GM12878 (cell line): ENCODE measurements at regions not wholly inside any gene's neighbourhood (a gene's known extent, or its start where the extent isn't known, plus 50 kb on each side); places are given as distances from the start of the nearest gene placed in this dataset.

Source experiments
- ATAC-seq: fragments of 200-7000 bp; cut with Tn5 transposase; 3 replicates; pipeline ENCODE4 v1.9.1; 2020; ENCODE audit warnings: mild to moderate bottlenecking, moderate library complexity
- BruUV-seq: library from RNA; stranded (reverse); fragments of 400-500 nt; replicated peaks from 2 replicates; lab custom pipeline; 2021; lab: Mats Ljungman, UMichigan
- CTCF ChIA-PET: fragments of 300-600 bp; sonication (Branson Sonifier 250); formaldehyde crosslinking; extraction: SDS; loops from one replicate; lab custom pipeline; 2021; ENCODE audit warnings: inconsistent platforms; lab: Yijun Ruan, JAX
- POLR2A ChIA-PET: fragments of 350-600 bp; formaldehyde crosslinking; extraction: SDS; loops from one replicate; lab custom pipeline; 2021; ENCODE audit warnings: inconsistent platforms; lab: Charles Lee
- RAD21 ChIA-PET: fragments of 300-600 bp; sonication (Branson Sonifier 250); formaldehyde crosslinking; loops from one replicate; lab custom pipeline; 2023; ENCODE audit warnings: antibody characterized with exemption; ENCODE audit not compliant: unreplicated experiment; lab: Charles Lee
- SMC1A ChIA-PET: fragments of 300-600 bp; sonication (Branson Sonifier 250); formaldehyde crosslinking; loops from one replicate; lab custom pipeline; 2023; ENCODE audit not compliant: unreplicated experiment, uncharacterized antibody; lab: Charles Lee
- DNase-seq: peaks from one replicate; pipeline ENCODE4 v3.0.0-alpha.2; 2011; ENCODE audit warnings: low read depth, low spot score
- FAIRE-seq: peaks from 3 replicates; lab custom pipeline; 2011; peaks lifted over from hg19 to GRCh38; lab: Jason Lieb, UNC
- H2AFZ ChIP-seq: 2 replicates; pipeline ENCODE4 v1.6.0; 2011; ENCODE audit warnings: low read depth, low read length, control low read depth; ENCODE audit not compliant: control insufficient read depth
- H3K27ac ChIP-seq: 2 replicates; pipeline ENCODE4 v1.5.1; 2011; ENCODE audit warnings: control low read depth; ENCODE audit not compliant: control insufficient read depth, insufficient read depth
- H3K27me3 ChIP-seq, 2 experiments: replicated peaks in 1 of 2; 2 replicates each; pipeline versions ENCODE4 v1.6.0 to v1.6.1; 2011; ENCODE audit warnings: low read length in 1 of 2; ENCODE audit not compliant: control insufficient read depth in 2 of 2, insufficient read depth in 2 of 2
- H3K36me3 ChIP-seq, 2 experiments: 2 replicates each; pipeline ENCODE4 v1.5.1; 2011; ENCODE audit warnings: low read length in 1 of 2; ENCODE audit not compliant: control insufficient read depth in 2 of 2, insufficient read depth in 2 of 2
- H3K4me1 ChIP-seq: 2 replicates; pipeline ENCODE4 v1.6.1; 2011; ENCODE audit warnings: mild to moderate bottlenecking, low read length, moderate library complexity, mixed read lengths; ENCODE audit not compliant: control insufficient read depth, insufficient read depth
- H3K4me2 ChIP-seq: 2 replicates; pipeline ENCODE4 v1.6.0; 2011; ENCODE audit warnings: control low read depth; ENCODE audit not compliant: control insufficient read depth, insufficient read depth
- H3K4me3 ChIP-seq: fragments of 200-600 bp; sonication (generic); 2 replicates; pipeline ENCODE4 v1.5.1; 2016
- H3K79me2 ChIP-seq: 2 replicates; pipeline ENCODE4 v1.6.0; 2011; ENCODE audit warnings: low read length; ENCODE audit not compliant: control insufficient read depth, insufficient read depth
- H3K9ac ChIP-seq: 2 replicates; pipeline ENCODE4 v1.8.0; 2011; ENCODE audit warnings: low read length, control low read depth, mixed read lengths; ENCODE audit not compliant: control insufficient read depth, insufficient read depth
- H3K9me3 ChIP-seq: replicated peaks from 3 replicates; pipeline ENCODE4 v1.5.1; 2011; ENCODE audit warnings: mild to moderate bottlenecking, low read length; ENCODE audit not compliant: control insufficient read depth, insufficient read depth
- H4K20me1 ChIP-seq: 2 replicates; pipeline ENCODE4 v1.6.0; 2011; ENCODE audit not compliant: control insufficient read depth, insufficient read depth
- BACH1 ChIP-seq: fragments of 450-650 bp; IDR thresholded peaks from 2 replicates; pipeline ENCODE4 v1.6.1; 2017; ENCODE audit warnings: mild to moderate bottlenecking, borderline replicate concordance
- CEBPB ChIP-seq, 2 experiments: fragments of 150-350 bp in 1 of 2; IDR thresholded peaks; 2 replicates each; pipeline ENCODE4 v1.6.1; 2012 to 2014; ENCODE audit warnings: low read depth in 2 of 2, low read length in 2 of 2, borderline replicate concordance in 1 of 2, inconsistent platforms in 1 of 2
- CHD2 ChIP-seq: IDR thresholded peaks from 2 replicates; pipeline ENCODE4 v1.6.1; 2011; ENCODE audit warnings: low read depth, low read length, improper control_type of control experiment, borderline replicate concordance
- GABPA ChIP-seq: IDR thresholded peaks from 2 replicates; pipeline ENCODE4 v1.6.1; 2014; ENCODE audit warnings: antibody characterized with exemption, low read depth, mild to moderate bottlenecking, inconsistent platforms
- IKZF2 ChIP-seq, 2 experiments: fragments of 450-650 bp; IDR thresholded peaks; 2 replicates each; pipeline ENCODE4 v1.6.1; 2017; ENCODE audit warnings: mild to moderate bottlenecking in 2 of 2, moderate library complexity in 2 of 2
- MTA3 ChIP-seq: IDR thresholded peaks from 2 replicates; pipeline ENCODE4 v1.6.1; 2012; ENCODE audit warnings: low read length, inconsistent platforms, borderline replicate concordance
- MYC ChIP-seq: IDR thresholded peaks from 2 replicates; pipeline ENCODE4 v1.6.1; 2011; ENCODE audit warnings: mild to moderate bottlenecking, low read length, moderate library complexity, inconsistent platforms; ENCODE audit not compliant: insufficient read depth, insufficient replicate concordance, insufficient read length, severe bottlenecking
- NR2C2 ChIP-seq: IDR thresholded peaks from 2 replicates; pipeline ENCODE4 v1.6.1; 2011; ENCODE audit warnings: borderline replicate concordance, low read depth; ENCODE audit not compliant: control insufficient read depth, insufficient read length
- POU2F2 ChIP-seq: IDR thresholded peaks from 3 replicates; pipeline ENCODE4 v1.6.1; 2011; ENCODE audit warnings: low read depth, mild to moderate bottlenecking, low read length, borderline replicate concordance
- SMAD1 ChIP-seq: fragments of 450-650 bp; IDR thresholded peaks from 2 replicates; pipeline ENCODE4 v1.6.1; 2018; ENCODE audit warnings: mild to moderate bottlenecking, low read depth; ENCODE audit not compliant: partially characterized antibody
- SMAD5 ChIP-seq: IDR thresholded peaks from 2 replicates; pipeline ENCODE4 v1.6.1; 2016; ENCODE audit warnings: antibody characterized with exemption, low read depth
- ZBED1 ChIP-seq: IDR thresholded peaks from 2 replicates; pipeline ENCODE4 v1.6.1; 2016; ENCODE audit warnings: borderline replicate concordance
- ZSCAN29 ChIP-seq: fragments of 450-650 bp; IDR thresholded peaks from 2 replicates; pipeline ENCODE4 v1.6.1; 2017; ENCODE audit warnings: mild to moderate bottlenecking, moderate library complexity
- WGBS: methylation state at CpG from one replicate; pipeline ENCODE4 v1.1.6; 2016; ENCODE audit warnings: low lambda C conversion rate; ENCODE audit not compliant: insufficient replicate concordance, insufficient coverage; ENCODE audit errors: missing lambda C conversion rate; 5-methylcytosine and 5-hydroxymethylcytosine counted together
- in situ Hi-C: fragments of 300-500 bp; cut with MboI; formaldehyde crosslinking; loops from 9 replicates; pipeline ENCODE4 v1.14.3; 2018; ENCODE audit warnings: mixed read lengths
- intact Hi-C: fragments of 100-400 bp; cut with micrococcal nuclease; formaldehyde crosslinking; loops from one replicate; pipeline ENCODE4 v1.14.2; 2022; ENCODE audit not compliant: unreplicated experiment
- TF ChIP-seq, protein P1 (sequence below): IDR thresholded peaks from 2 replicates; pipeline ENCODE4 v1.6.1; 2012; ENCODE audit warnings: low read depth, low read length, improper control_type of control experiment
- TF ChIP-seq, protein P2 (sequence below): fragments of 450-650 bp; IDR thresholded peaks from 2 replicates; pipeline ENCODE4 v1.6.1; 2018; ENCODE audit warnings: borderline replicate concordance, mild to moderate bottlenecking; ENCODE audit not compliant: partially characterized antibody

DNA sequence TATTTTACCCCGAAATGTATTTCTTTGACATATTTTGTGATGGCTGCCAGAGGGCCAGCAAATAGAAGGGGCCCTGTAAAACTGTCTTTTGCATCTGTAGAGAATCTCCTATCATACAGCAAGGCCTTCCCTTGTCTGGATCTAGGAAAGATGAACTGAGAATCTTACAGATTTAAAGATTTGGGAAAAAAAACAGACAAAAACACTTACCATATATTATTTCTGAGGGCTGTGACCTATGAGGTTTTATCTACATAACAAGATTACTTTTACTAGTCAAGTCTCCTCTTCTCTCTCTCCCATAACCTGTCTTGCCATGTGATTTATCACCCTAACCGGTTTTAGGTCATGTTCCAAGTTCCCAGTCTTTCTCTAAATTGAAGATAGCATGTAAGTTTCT, 599.2 kb upstream of the CDH6 start:
- H3K79me2 ChIP-seq = no peaks in the 10 kb centered on the region
- CTCF ChIA-PET = no interaction called here
- no peak overlapping the region for H3K9ac ChIP-seq
- no peaks in the 10 kb centered on the region for H3K9me3 ChIP-seq
- WGBS = 6% methylated on average over 2 of the region's 2 CpGs
- TF ChIP-seq CEBPB (IDR thresholded peaks at IDR 0.05; ENCODE audit: borderline replicate concordance in 1 of 2, low read depth in 2 of 2, low read length in 2 of 2) (no peak), POU2F2 (no peak), MYC (no peak), SMAD5 (no peak), IKZF2 (IDR thresholded peaks at IDR 0.05) (no peak)
- TF ChIP-seq, protein P1, sequence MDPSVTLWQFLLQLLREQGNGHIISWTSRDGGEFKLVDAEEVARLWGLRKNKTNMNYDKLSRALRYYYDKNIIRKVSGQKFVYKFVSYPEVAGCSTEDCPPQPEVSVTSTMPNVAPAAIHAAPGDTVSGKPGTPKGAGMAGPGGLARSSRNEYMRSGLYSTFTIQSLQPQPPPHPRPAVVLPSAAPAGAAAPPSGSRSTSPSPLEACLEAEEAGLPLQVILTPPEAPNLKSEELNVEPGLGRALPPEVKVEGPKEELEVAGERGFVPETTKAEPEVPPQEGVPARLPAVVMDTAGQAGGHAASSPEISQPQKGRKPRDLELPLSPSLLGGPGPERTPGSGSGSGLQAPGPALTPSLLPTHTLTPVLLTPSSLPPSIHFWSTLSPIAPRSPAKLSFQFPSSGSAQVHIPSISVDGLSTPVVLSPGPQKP = no peak
- TF ChIP-seq, all 136 proteins: peak for 0
- BruUV-seq = no TSS peak
- RAD21 ChIA-PET = no interaction called here
- no peaks in the 10 kb centered on the region for H4K20me1 ChIP-seq
- H2AFZ ChIP-seq = no peak overlapping the region
- no peak overlapping the region for H3K27ac ChIP-seq
- no peak for DNase-seq
- in situ Hi-C loops (no loop called here), intact Hi-C loops (no loop called here)
- H3K27me3 ChIP-seq = no peaks in the 10 kb centered on the region
- H3K4me1 ChIP-seq = no peaks in the 10 kb centered on the region
- no peak overlapping the region for H3K4me3 ChIP-seq
- FAIRE-seq = no peak
- no peak overlapping the region for H3K4me2 ChIP-seq
- H3K36me3 ChIP-seq = no peaks in the 10 kb centered on the region
- no peak for ATAC-seq
- POLR2A ChIA-PET = no interaction called here
- SMC1A ChIA-PET = no interaction called here

DNA sequence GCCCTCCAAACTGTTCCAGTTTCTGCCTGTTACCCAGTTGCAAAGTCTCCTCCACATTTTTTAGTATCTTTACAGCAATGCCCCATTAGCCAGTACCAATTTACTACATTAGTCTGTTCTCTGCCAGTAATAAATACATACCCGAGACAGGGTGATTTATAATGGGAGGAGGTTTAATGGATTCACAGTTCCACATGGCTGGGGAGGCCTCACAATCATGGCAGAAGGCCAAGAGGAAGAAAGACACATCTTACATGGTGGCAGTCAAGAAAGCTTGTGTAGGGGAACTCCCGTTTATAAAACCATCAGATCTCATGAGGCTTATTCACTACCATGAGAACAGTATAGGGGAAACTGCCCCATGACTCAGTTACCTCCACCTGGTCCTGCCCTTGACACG, 600.7 kb upstream of the CDH6 start:
- no peak for DNase-seq
- H3K27ac ChIP-seq = no peak overlapping the region
- SMC1A ChIA-PET = no interaction called here
- RAD21 ChIA-PET = no interaction called here
- H3K36me3 ChIP-seq = no peaks in the 10 kb centered on the region
- CTCF ChIA-PET = interaction anchor here (0.7 kb wide), 1 partner anchor 47 kb away, joined by 3 read pairs; no protein-coding TSS in a partner anchor
- H3K4me2 ChIP-seq = no peak overlapping the region
- no peak for ATAC-seq
- BruUV-seq = no TSS peak
- H3K79me2 ChIP-seq = no peaks in the 10 kb centered on the region
- in situ Hi-C loops = no loop called here
- H3K27me3 ChIP-seq = no peaks in the 10 kb centered on the region
- H3K9ac ChIP-seq = no peak overlapping the region
- FAIRE-seq = no peak
- intact Hi-C loops = no loop called here
- no peak overlapping the region for H2AFZ ChIP-seq
- 11% methylated on average over 3 of the region's 3 CpGs for WGBS
- H3K4me3 ChIP-seq = no peak overlapping the region
- no peaks in the 10 kb centered on the region for H4K20me1 ChIP-seq
- H3K4me1 ChIP-seq = no peaks in the 10 kb centered on the region
- no peaks in the 10 kb centered on the region for H3K9me3 ChIP-seq
- POLR2A ChIA-PET = no interaction called here
- TF ChIP-seq BACH1 (no peak), NR2C2 (no peak), ZSCAN29 (no peak), GABPA (no peak), SMAD1 (no peak), ZBED1 (no peak), CHD2 (no peak), MTA3 (no peak)
- TF ChIP-seq, protein P2, sequence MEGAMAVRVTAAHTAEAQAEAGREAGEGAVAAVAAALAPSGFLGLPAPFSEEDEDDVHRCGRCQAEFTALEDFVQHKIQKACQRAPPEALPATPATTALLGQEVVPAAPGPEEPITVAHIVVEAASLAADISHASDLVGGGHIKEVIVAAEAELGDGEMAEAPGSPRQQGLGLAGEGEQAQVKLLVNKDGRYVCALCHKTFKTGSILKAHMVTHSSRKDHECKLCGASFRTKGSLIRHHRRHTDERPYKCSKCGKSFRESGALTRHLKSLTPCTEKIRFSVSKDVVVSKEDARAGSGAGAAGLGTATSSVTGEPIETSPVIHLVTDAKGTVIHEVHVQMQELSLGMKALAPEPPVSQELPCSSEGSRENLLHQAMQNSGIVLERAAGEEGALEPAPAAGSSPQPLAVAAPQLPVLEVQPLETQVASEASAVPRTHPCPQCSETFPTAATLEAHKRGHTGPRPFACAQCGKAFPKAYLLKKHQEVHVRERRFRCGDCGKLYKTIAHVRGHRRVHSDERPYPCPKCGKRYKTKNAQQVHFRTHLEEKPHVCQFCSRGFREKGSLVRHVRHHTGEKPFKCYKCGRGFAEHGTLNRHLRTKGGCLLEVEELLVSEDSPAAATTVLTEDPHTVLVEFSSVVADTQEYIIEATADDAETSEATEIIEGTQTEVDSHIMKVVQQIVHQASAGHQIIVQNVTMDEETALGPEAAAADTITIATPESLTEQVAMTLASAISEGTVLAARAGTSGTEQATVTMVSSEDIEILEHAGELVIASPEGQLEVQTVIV = no peak
